ENCODE measurements at regions not wholly inside any gene's neighbourhood (a gene's known extent, or its start where the extent isn't known, plus 50 kb on each side); places are given as distances from the start of the nearest gene placed in this dataset.

DNA sequence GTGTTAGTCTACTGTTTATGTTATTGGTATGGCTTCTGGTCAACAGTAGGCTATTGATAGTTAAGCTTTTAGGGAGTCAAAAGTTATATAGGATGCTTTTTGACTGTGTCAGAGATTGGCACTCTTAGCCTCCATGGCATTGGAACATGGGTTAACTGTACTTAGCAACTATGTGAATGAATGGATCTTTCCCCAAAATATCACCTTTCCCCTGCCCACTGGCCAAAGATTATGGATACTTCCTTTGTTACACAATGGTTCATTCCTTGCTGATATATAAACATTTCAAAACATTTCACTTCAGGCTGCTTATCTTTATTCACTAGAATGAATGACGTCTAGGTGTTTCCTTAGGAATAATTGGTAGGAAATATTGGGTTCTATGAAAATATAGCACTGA is 62.1 kb upstream of the DOCK10 start:
- TF ChIP-seq CTCF (IDR thresholded peaks at IDR 0.05): no peak
- no peak for DNase-seq (ENCODE audit: low spot score)
- H3K27me3 ChIP-seq: no peaks in the 10 kb centered on the region
- H3K9me3 ChIP-seq: no peaks in the 10 kb centered on the region
- no peak overlapping the region for H3K27ac ChIP-seq
- no peaks in the 10 kb centered on the region for H3K36me3 ChIP-seq
- no peak overlapping the region for H3K4me3 ChIP-seq
- no peaks in the 10 kb centered on the region for H3K4me1 ChIP-seq

GRCh38 chr2:225103737-225104141 is 61.5 kb upstream of the DOCK10 start:
- DNase-seq (ENCODE audit: low spot score): no peak
- no peak overlapping the region for H3K4me3 ChIP-seq
- H3K27ac ChIP-seq: no peak overlapping the region
- H3K9me3 ChIP-seq: no peaks in the 10 kb centered on the region
- H3K4me1 ChIP-seq: no peaks in the 10 kb centered on the region
- TF ChIP-seq CTCF (IDR thresholded peaks at IDR 0.05): no peak
- H3K36me3 ChIP-seq: no peaks in the 10 kb centered on the region
- H3K27me3 ChIP-seq: no peaks in the 10 kb centered on the region

DNA sequence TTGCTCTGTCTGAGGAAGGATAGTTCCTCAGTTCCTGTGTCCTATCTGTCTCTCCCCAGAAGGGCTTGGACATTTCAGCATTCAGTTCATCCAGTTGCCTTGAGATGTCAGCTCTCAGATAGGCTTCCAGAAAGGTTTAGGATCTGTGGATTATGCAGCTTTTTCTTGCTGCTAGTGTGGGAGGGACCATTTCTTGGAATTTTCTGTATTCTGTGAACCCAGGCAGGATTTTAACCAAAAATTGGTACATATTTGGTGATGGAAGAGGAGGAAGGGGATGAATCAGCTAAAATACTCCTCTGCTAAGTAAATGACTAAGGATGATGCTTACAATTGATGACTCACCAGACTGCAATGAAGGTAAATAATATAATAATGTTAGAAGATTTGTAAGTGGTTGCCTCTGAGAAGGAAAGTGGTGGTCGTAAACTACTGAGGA is 58.6 kb upstream of the DOCK10 start:
- no peaks in the 10 kb centered on the region for H3K36me3 ChIP-seq
- no peak for DNase-seq (ENCODE audit: low spot score)
- H3K27ac ChIP-seq: no peak overlapping the region
- H3K4me3 ChIP-seq: no peak overlapping the region
- no peaks in the 10 kb centered on the region for H3K9me3 ChIP-seq
- no peaks in the 10 kb centered on the region for H3K27me3 ChIP-seq
- no peak for TF ChIP-seq CTCF (IDR thresholded peaks at IDR 0.05)
- H3K4me1 ChIP-seq: no peaks in the 10 kb centered on the region

DNA sequence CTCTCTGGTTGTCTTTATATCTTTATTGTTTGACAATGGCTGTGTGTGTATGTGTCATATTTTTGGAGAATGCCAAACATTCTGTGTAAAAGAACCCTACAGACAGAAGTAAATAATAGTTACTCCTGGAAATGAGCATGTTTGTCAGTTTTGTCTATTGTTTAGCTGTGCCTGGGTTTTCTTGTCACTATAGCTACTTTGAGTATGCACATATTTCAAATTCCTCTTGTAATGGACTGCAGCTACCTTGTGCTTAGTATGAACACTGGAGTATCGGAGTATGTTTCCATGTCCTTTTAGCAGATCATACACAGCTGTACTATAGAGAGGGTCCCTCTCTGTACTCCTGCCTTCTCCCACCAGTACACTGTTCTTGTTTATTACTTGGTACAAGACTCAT is 58.0 kb upstream of the DOCK10 start:
- H3K4me3 ChIP-seq: no peak overlapping the region
- no peaks in the 10 kb centered on the region for H3K27me3 ChIP-seq
- no peak for DNase-seq (ENCODE audit: low spot score)
- H3K4me1 ChIP-seq: no peaks in the 10 kb centered on the region
- no peak overlapping the region for H3K27ac ChIP-seq
- H3K36me3 ChIP-seq: no peaks in the 10 kb centered on the region
- TF ChIP-seq CTCF (IDR thresholded peaks at IDR 0.05): no peak
- H3K9me3 ChIP-seq: no peaks in the 10 kb centered on the region

GRCh38 chr2:225097035-225097434 is 54.8 kb upstream of the DOCK10 start:
- Histone ChIP-seq H3K9me3 (no peaks in the 10 kb centered on the region), H3K4me1 (no peaks in the 10 kb centered on the region), H3K36me3 (no peaks in the 10 kb centered on the region), H3K27me3 (no peaks in the 10 kb centered on the region), H3K27ac (no peak overlapping the region), H3K4me3 (no peak overlapping the region)
- no peak for DNase-seq (ENCODE audit: low spot score)
- no peak for TF ChIP-seq CTCF (IDR thresholded peaks at IDR 0.05)

Measured in right atrium auricular region (tissue), 2 donors.